Stomach (tissue), 8 donors: ENCODE measurements at regions not wholly inside any gene's neighbourhood (a gene's known extent, or its start where the extent isn't known, plus 50 kb on each side); places are given as distances from the start of the nearest gene placed in this dataset.

ENCODE experiments used
- DNase-seq, 2 donors: peaks; one replicate each; pipeline versions ENCODE4 v3.0.0 to v3.0.0-alpha.2; 2013 to 2019
- H3K27ac ChIP-seq, 5 donors: fragments of 200-600 bp in 4 of 5; sonication (generic) in 4 of 5; one replicate each; pipeline ENCODE4 v1.5.1; 2013 to 2019; ENCODE audit warnings: mild to moderate bottlenecking in 1 of 5, moderate library complexity in 1 of 5
- H3K27me3 ChIP-seq, 3 donors: fragments of 200-600 bp; sonication (generic); one replicate each; pipeline ENCODE4 v1.5.1; 2017 to 2019; ENCODE audit warnings: mixed run types in 1 of 3
- H3K36me3 ChIP-seq, 4 donors: fragments of 200-600 bp; sonication (generic); 1 replicate in 3 of 4; 2 replicates in 1 of 4; pipeline ENCODE4 v1.5.1; 2016 to 2019
- H3K4me1 ChIP-seq, 4 donors: fragments of 200-600 bp; sonication (generic); one replicate each; pipeline ENCODE4 v1.5.1; 2016 to 2019
- H3K4me3 ChIP-seq, 4 donors: fragments of 200-600 bp; sonication (generic) in 3 of 4; one replicate each; pipeline ENCODE4 v1.5.1; 2016 to 2019; ENCODE audit warnings: mild to moderate bottlenecking in 1 of 4
- H3K9me3 ChIP-seq, 4 donors: fragments of 200-600 bp; sonication (generic); one replicate each; pipeline ENCODE4 v1.5.1; 2016 to 2019
- CTCF ChIP-seq, 7 experiments: fragments of 450-650 bp in 4 of 7; fragments of 200-600 bp in 3 of 7; sonication (generic) in 3 of 7; IDR thresholded peaks; one replicate each; pipeline ENCODE4 v1.5.1; 2016 to 2019; ENCODE audit warnings: antibody characterized with exemption in 7 of 7, control low read depth in 2 of 7, mild to moderate bottlenecking in 1 of 7
- EP300 ChIP-seq: sonication (generic); formaldehyde crosslinking; IDR thresholded peaks from one replicate; pipeline ENCODE4 v1.6.1; 2017; ENCODE audit warnings: antibody characterized with exemption
- POLR2A ChIP-seq, 4 donors: fragments of 450-650 bp; IDR thresholded peaks; one replicate each; pipeline ENCODE4 v1.6.1; 2016; ENCODE audit warnings: antibody characterized with exemption in 4 of 4, control low read depth in 2 of 4, mild to moderate bottlenecking in 1 of 4, moderate library complexity in 1 of 4
- POLR2AphosphoS5 ChIP-seq, 3 donors: sonication (generic); formaldehyde crosslinking; IDR thresholded peaks; one replicate each; pipeline ENCODE4 v1.6.1; 2016; ENCODE audit warnings: antibody characterized with exemption in 3 of 3
- WGBS, 5 donors: extraction: QIAGEN DNeasy Blood & Tissue Kit in 3 of 5; methylation state at CpG; one replicate each; pipeline versions ENCODE4 v1.1.5 to v1.1.7; 2013 to 2018; 5-methylcytosine and 5-hydroxymethylcytosine counted together
- intact Hi-C: fragments of 100-400 bp; cut with DNase I; formaldehyde crosslinking; loops from one replicate; pipeline ENCODE4 v1.15.1; 2023; ENCODE audit warnings: low total_unique reads
- donor health status: healthy with polysubstance abuse.
- donor health status: Bipolar disorder and iron deficiency.
- donor health status: healthy.

- intact Hi-C loops: no loop called here
- peak in 1 of 2 donors; percentile 94 for DNase-seq
- Histone ChIP-seq H3K27ac (peak overlapping the region in 4 of 5 donors; percentile 31 to 77 (median 73)), H3K4me3 (no peak overlapping the region), H3K36me3 (no peaks in the 10 kb centered on the region), H3K27me3 (peaks cover 0 to 26% (median 7%) of the 10 kb centered on the region in 3 donors), H3K4me1 (peaks cover 17 to 29% (median 26%) of the 10 kb centered on the region in 4 donors), H3K9me3 (no peaks in the 10 kb centered on the region)
- TF ChIP-seq EP300 (no peak), CTCF (IDR thresholded peaks at IDR 0.05) (peak in 5 of 7 experiments; percentile 79 to 91 (median 83)), POLR2AphosphoS5 (IDR thresholded peaks at IDR 0.05) (peak in 1 of 3 donors; percentile 63), POLR2A (IDR thresholded peaks at IDR 0.05) (no peak)
- WGBS, 5 donors: 22 to 30% (median 29%) methylated on average over 16 to 18 of the region's 18 CpGs
These were observed 54.3 kb upstream of the PPP2R5C start for GRCh38 chr14:101707068-101707842.

- Histone ChIP-seq H3K27me3 (peaks cover 0 to 26% (median 7%) of the 10 kb centered on the region in 3 donors), H3K27ac (peak overlapping the region in 3 of 5 donors; percentile 31 to 77 (median 71)), H3K36me3 (no peaks in the 10 kb centered on the region), H3K9me3 (no peaks in the 10 kb centered on the region), H3K4me1 (peaks cover 17 to 29% (median 26%) of the 10 kb centered on the region in 4 donors), H3K4me3 (no peak overlapping the region)
- DNase-seq: no peak
- intact Hi-C loops: no loop called here
- TF ChIP-seq CTCF (IDR thresholded peaks at IDR 0.05): no peak
- no peak for TF ChIP-seq EP300
- no peak for TF ChIP-seq POLR2AphosphoS5 (IDR thresholded peaks at IDR 0.05)
- no peak for TF ChIP-seq POLR2A (IDR thresholded peaks at IDR 0.05)
- 80 to 90% (median 84%) methylated on average over 12 of the region's 12 CpGs for WGBS, 5 donors
These were observed 53.5 kb upstream of the PPP2R5C start for GRCh38 chr14:101707863-101708620.

- intact Hi-C loops: no loop called here
- Histone ChIP-seq H3K36me3 (no peaks in the 10 kb centered on the region), H3K27ac (no peak overlapping the region), H3K4me3 (no peak overlapping the region), H3K9me3 (peaks cover 0 to 4% (median 0%) of the 10 kb centered on the region in 4 donors), H3K4me1 (peaks cover 17 to 29% (median 26%) of the 10 kb centered on the region in 4 donors), H3K27me3 (peaks cover 0 to 26% (median 7%) of the 10 kb centered on the region in 3 donors)
- no peak for DNase-seq
- 79 to 86% (median 85%) methylated on average over 17 to 18 of the region's 18 CpGs for WGBS, 5 donors
- TF ChIP-seq POLR2AphosphoS5 (IDR thresholded peaks at IDR 0.05): no peak
- TF ChIP-seq CTCF (IDR thresholded peaks at IDR 0.05): no peak
- TF ChIP-seq POLR2A (IDR thresholded peaks at IDR 0.05): no peak
- TF ChIP-seq EP300: no peak
These were observed 52.5 kb upstream of the PPP2R5C start for GRCh38 chr14:101708853-101709532.

GRCh38 chr14:101709533-101709881 lies 52.0 kb upstream of the PPP2R5C start:
- Histone ChIP-seq H3K9me3 (peaks cover 0 to 9% (median 1%) of the 10 kb centered on the region in 4 donors), H3K36me3 (no peaks in the 10 kb centered on the region), H3K27ac (no peak overlapping the region), H3K4me1 (peaks cover 17 to 29% (median 26%) of the 10 kb centered on the region in 4 donors), H3K27me3 (peaks cover 0 to 22% (median 7%) of the 10 kb centered on the region in 3 donors), H3K4me3 (no peak overlapping the region)
- TF ChIP-seq EP300 (no peak), POLR2A (IDR thresholded peaks at IDR 0.05) (no peak)
- DNase-seq: peak in 1 of 2 donors; percentile 13
- intact Hi-C loops: no loop called here
- 86 to 93% (median 91%) methylated on average over 11 of the region's 11 CpGs for WGBS, 5 donors
